ENCODE measurements at regions not wholly inside any gene's neighbourhood (a gene's known extent, or its start where the extent isn't known, plus 50 kb on each side); places are given as distances from the start of the nearest gene placed in this dataset.

DNA sequence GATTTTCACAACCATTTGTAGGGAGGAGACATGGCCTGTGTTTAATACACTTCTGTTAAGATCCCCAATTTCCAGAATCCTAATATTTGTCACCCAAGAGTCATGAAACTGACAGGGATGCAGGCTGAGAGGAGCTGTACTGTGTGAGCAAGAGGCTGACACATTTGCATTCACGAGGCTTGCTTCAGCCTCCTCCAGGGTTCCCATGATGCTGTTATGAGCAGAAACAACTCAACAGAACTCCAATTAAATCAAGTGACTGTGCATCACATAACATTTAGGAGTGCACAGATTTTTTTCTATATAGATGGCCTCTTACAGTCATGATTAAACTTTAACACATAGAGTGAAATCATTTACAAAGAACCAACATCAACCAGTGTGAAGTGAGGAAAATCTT, 292.3 kb upstream of the STT3B start:
- no peaks in the 10 kb centered on the region for H3K4me1 ChIP-seq
- no peak for DNase-seq
- no peak overlapping the region for H3K27ac ChIP-seq
- H3K27me3 ChIP-seq, result no peaks in the 10 kb centered on the region
- H3K4me3 ChIP-seq, result no peak overlapping the region
- TF ChIP-seq POLR2A (IDR thresholded peaks at IDR 0.05), result no peak
- TF ChIP-seq CTCF (IDR thresholded peaks at IDR 0.05), result no peak
- no peaks in the 10 kb centered on the region for H3K36me3 ChIP-seq
- no peaks in the 10 kb centered on the region for H3K9me3 ChIP-seq

DNA sequence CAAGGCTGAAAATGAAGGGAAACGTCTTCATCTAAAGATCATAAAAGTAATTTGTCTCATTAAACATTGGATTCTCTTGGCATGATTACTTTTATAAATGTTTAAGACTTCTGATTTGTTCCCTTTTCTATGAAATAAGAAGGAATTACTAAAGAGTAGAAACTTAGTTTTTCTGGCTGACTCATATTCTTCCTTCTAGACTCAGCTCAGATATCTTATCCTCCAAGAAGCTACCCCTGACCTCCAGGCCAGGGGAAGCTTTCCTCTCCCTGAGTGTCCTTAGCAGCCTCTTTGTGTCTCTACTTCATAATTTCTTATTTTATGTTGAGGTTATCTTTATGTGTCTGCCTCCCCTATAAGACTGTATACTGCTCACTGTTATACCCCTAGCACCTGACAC, 291.9 kb upstream of the STT3B start:
- no peak for TF ChIP-seq POLR2A (IDR thresholded peaks at IDR 0.05)
- TF ChIP-seq CTCF (IDR thresholded peaks at IDR 0.05), result no peak
- no peaks in the 10 kb centered on the region for H3K4me1 ChIP-seq

DNA sequence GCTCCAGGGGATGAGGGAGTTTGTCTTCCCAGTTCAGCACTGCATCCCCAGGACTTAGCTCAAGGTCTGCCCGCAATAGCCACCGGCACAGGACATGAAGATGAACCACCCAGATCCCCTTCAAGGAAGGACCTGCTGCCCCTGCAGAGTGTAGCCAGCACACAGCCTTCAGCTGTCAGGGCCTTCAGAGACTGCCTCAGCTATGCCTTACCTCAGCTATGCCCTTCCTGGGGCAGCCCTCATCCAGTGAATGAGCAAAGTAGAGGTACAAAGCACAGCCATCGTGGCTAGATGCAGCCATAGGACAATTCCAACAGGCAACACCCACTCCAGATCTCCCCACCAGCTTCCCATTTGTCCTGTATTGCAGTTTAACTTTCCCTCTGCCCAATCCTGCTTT, 291.2 kb upstream of the STT3B start:
- no peak overlapping the region for H3K27ac ChIP-seq
- H3K9me3 ChIP-seq, result no peaks in the 10 kb centered on the region
- no peaks in the 10 kb centered on the region for H3K36me3 ChIP-seq
- DNase-seq, result no peak
- no peak overlapping the region for H3K4me3 ChIP-seq
- TF ChIP-seq CTCF (IDR thresholded peaks at IDR 0.05) (no peak), POLR2A (IDR thresholded peaks at IDR 0.05) (no peak)
- H3K27me3 ChIP-seq, result no peaks in the 10 kb centered on the region
- no peaks in the 10 kb centered on the region for H3K4me1 ChIP-seq

More for the DNA sequence above, 291.9 kb upstream of the STT3B start:
- Histone ChIP-seq H3K4me3 (no peak overlapping the region), H3K27me3 (no peaks in the 10 kb centered on the region), H3K36me3 (no peaks in the 10 kb centered on the region), H3K27ac (no peak overlapping the region), H3K9me3 (no peaks in the 10 kb centered on the region)
- DNase-seq, result no peak

DNA sequence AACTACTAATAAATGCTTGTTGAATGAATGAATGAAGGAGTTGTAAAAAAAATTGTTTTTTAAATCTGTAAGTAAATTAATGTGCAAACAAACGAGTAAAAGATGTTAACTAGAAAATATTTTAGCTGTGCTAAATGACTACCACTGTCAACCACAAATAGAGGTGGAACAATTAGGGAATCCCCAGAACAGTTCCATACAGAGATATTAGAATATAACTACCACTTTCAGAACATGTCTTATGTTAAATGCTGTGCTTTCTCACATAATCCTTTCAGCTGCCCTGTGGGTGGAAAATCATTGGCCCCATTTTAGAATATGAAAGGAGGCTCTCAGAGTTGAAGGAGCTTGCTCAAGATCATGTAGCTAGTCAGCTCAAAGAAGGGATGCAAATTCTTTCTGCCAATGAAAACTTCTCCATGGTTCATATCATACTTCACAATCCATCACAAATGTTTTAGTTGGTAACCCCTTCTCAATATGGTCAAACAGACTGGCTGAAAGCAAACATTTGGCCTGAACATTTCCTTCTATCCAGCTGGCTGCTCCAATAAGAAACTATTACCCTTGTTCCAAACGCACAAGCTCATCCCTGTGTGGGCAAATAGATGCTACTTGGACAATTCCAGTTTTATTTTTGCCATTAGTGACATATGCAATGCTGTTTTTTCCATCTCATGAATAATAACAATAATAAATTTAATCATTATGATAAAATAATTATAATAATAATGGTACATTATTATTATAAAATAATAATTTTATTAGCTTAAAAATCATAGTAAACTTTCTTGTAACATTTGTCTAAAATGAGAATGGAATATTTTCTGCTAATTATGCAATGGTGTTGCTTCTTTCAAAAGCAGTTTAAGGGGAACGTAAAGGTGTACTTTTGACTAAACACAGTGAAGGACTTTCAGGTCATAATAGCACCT, 290.4 kb upstream of the STT3B start:
- H3K4me3 ChIP-seq, result no peak overlapping the region
- no peak overlapping the region for H3K27ac ChIP-seq
- H3K9me3 ChIP-seq, result no peaks in the 10 kb centered on the region
- DNase-seq, result no peak
- no peak for TF ChIP-seq CTCF (IDR thresholded peaks at IDR 0.05)
- no peak for TF ChIP-seq POLR2A (IDR thresholded peaks at IDR 0.05)
- no peaks in the 10 kb centered on the region for H3K36me3 ChIP-seq
- no peaks in the 10 kb centered on the region for H3K27me3 ChIP-seq
- no peaks in the 10 kb centered on the region for H3K4me1 ChIP-seq

DNA sequence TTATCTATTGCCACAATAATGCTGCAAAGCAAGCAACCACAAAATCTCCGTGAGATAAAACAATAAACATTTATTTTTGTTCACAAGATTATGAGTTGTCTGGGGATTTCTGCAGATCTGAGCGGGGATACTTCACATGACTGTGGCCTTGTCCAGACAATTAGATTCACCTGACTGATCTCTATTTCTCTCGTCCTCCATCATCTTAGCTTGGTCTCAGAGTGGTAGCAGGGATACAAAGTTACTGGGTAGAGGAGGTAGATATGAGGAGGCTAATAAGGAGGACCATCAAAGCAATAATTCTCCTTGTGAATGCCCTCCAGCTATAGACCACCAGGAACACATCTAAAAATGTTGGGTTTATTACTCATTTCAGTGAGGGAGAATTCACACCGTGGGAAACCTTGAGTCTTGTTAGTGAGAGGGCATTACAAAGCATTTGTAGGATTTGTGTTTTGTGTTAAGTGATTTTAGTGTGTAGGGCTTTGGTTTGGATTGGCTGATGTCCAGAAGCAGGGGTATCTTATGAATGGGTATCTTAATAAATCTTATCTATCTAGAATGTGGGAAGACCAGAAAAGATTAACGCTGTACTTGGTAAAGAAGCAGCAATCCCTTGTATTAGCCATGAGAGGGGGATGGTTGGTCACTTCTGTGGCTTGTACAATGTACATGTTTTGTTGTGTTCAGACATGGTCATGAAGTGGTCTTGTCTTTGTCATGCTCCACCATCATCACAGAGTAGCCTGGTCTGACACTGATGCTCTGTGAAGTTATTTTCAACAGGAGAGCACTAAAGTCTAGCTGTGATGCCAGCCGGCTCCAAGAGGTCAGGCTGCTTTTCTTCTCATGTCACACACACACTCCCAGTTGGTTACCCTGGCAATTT, 287.6 kb upstream of the STT3B start:
- Histone ChIP-seq H3K36me3 (no peaks in the 10 kb centered on the region), H3K27me3 (no peaks in the 10 kb centered on the region), H3K4me3 (no peak overlapping the region), H3K9me3 (no peaks in the 10 kb centered on the region), H3K4me1 (no peaks in the 10 kb centered on the region), H3K27ac (no peak overlapping the region)
- DNase-seq, result no peak
- TF ChIP-seq CTCF (IDR thresholded peaks at IDR 0.05) (no peak), POLR2A (IDR thresholded peaks at IDR 0.05) (no peak)

Data from Peyer's patch (tissue), 4 donors.